Erythroblast (primary cell): ENCODE measurements at regions not wholly inside any gene's neighbourhood (a gene's known extent, or its start where the extent isn't known, plus 50 kb on each side); places are given as distances from the start of the nearest gene placed in this dataset.

ENCODE experiments used
- GATA1 ChIP-seq: IDR thresholded peaks from 2 replicates; pipeline ENCODE4 v1.6.1; 2011; ENCODE audit warnings: low read depth, mild to moderate bottlenecking, control low read depth, low read length, moderate library complexity
- POLR2A ChIP-seq: IDR thresholded peaks from 2 replicates; pipeline ENCODE4 v1.6.1; 2011; ENCODE audit warnings: mild to moderate bottlenecking, low read length

GRCh38 chr10:78873413-78873812 lies 195.4 kb upstream of the ZMIZ1 start:
- TF ChIP-seq POLR2A (no peak), GATA1 (no peak)
